Astrocyte (in vitro differentiated cells and primary cell): ENCODE measurements at regions not wholly inside any gene's neighbourhood (a gene's known extent, or its start where the extent isn't known, plus 50 kb on each side); places are given as distances from the start of the nearest gene placed in this dataset.

Experiments used
- DNase-seq: peaks from one replicate; pipeline ENCODE4 v3.0.0-alpha.2; 2010; ENCODE audit warnings: low read depth
- FAIRE-seq: peaks from 2 replicates; lab custom pipeline; 2011; peaks lifted over from hg19 to GRCh38; lab: Jason Lieb, UNC
- H2AFZ ChIP-seq: 2 replicates; pipeline ENCODE4 v1.6.0; 2012; ENCODE audit warnings: low read depth, low read length, inconsistent platforms
- H3K27ac ChIP-seq: 2 replicates; pipeline ENCODE4 v1.5.1; 2011; ENCODE audit warnings: low read depth, low read length, inconsistent platforms
- H3K27me3 ChIP-seq: 2 replicates; pipeline ENCODE4 v1.6.0; 2011; ENCODE audit warnings: low read length, inconsistent platforms; ENCODE audit not compliant: insufficient read depth
- H3K36me3 ChIP-seq: 2 replicates; pipeline ENCODE4 v1.5.1; 2011; ENCODE audit warnings: low read length, inconsistent platforms; ENCODE audit not compliant: insufficient read depth
- H3K4me1 ChIP-seq: 2 replicates; pipeline ENCODE4 v1.5.1; 2011; ENCODE audit warnings: low read length, inconsistent platforms; ENCODE audit not compliant: insufficient read depth
- H3K4me2 ChIP-seq: 2 replicates; pipeline ENCODE4 v1.6.0; 2012; ENCODE audit warnings: low read length, inconsistent platforms
- H3K4me3 ChIP-seq: 2 replicates; pipeline ENCODE4 v1.5.1; 2011; ENCODE audit warnings: low read depth, mild to moderate bottlenecking, low read length, inconsistent platforms; ENCODE audit not compliant: insufficient read depth
- H3K79me2 ChIP-seq: 2 replicates; pipeline ENCODE4 v1.6.0; 2012; ENCODE audit warnings: mild to moderate bottlenecking, low read length, inconsistent platforms; ENCODE audit not compliant: insufficient read depth
- H3K9ac ChIP-seq: 2 replicates; pipeline ENCODE4 v1.6.0; 2012; ENCODE audit warnings: mild to moderate bottlenecking, low read length, inconsistent platforms
- H3K9me3 ChIP-seq: 2 replicates; pipeline ENCODE4 v1.5.1; 2012; ENCODE audit warnings: low read depth, mild to moderate bottlenecking, low read length, inconsistent platforms; ENCODE audit not compliant: insufficient read depth
- H4K20me1 ChIP-seq: 2 replicates; pipeline ENCODE4 v1.6.0; 2012; ENCODE audit warnings: low read length, inconsistent platforms; ENCODE audit not compliant: insufficient read depth
- H3K27ac Mint-ChIP-seq: one replicate; pipeline ENCODE4 v1.8.0; 2021; ENCODE audit warnings: mild to moderate bottlenecking, mixed read lengths; ENCODE audit not compliant: unreplicated experiment
- H3K27me3 Mint-ChIP-seq: one replicate; pipeline ENCODE4 v1.8.0; 2021; ENCODE audit warnings: low read depth, mixed read lengths; ENCODE audit not compliant: unreplicated experiment
- H3K36me3 Mint-ChIP-seq: one replicate; pipeline ENCODE4 v1.8.0; 2021; ENCODE audit warnings: low read depth, mixed read lengths; ENCODE audit not compliant: unreplicated experiment
- H3K4me1 Mint-ChIP-seq: one replicate; pipeline ENCODE4 v1.8.0; 2021; ENCODE audit warnings: low read depth, mixed read lengths; ENCODE audit not compliant: unreplicated experiment
- H3K4me3 Mint-ChIP-seq: one replicate; pipeline ENCODE4 v1.8.0; 2021; ENCODE audit warnings: mild to moderate bottlenecking, moderate library complexity, mixed read lengths; ENCODE audit not compliant: unreplicated experiment
- H3K9me3 Mint-ChIP-seq: one replicate; pipeline ENCODE4 v1.8.0; 2021; ENCODE audit warnings: mild to moderate bottlenecking, mixed read lengths; ENCODE audit not compliant: unreplicated experiment
- EZH2 ChIP-seq: IDR thresholded peaks from 2 replicates; pipeline ENCODE4 v1.6.1; 2012; ENCODE audit warnings: mild to moderate bottlenecking, low read length, inconsistent platforms; ENCODE audit not compliant: insufficient read depth
- TF ChIP-seq, protein P1 (sequence below): IDR thresholded peaks from 2 replicates; pipeline ENCODE4 v1.5.1; 2011; ENCODE audit warnings: low read depth, mild to moderate bottlenecking, inconsistent platforms, low read length, moderate library complexity; ENCODE audit not compliant: insufficient read depth

DNA sequence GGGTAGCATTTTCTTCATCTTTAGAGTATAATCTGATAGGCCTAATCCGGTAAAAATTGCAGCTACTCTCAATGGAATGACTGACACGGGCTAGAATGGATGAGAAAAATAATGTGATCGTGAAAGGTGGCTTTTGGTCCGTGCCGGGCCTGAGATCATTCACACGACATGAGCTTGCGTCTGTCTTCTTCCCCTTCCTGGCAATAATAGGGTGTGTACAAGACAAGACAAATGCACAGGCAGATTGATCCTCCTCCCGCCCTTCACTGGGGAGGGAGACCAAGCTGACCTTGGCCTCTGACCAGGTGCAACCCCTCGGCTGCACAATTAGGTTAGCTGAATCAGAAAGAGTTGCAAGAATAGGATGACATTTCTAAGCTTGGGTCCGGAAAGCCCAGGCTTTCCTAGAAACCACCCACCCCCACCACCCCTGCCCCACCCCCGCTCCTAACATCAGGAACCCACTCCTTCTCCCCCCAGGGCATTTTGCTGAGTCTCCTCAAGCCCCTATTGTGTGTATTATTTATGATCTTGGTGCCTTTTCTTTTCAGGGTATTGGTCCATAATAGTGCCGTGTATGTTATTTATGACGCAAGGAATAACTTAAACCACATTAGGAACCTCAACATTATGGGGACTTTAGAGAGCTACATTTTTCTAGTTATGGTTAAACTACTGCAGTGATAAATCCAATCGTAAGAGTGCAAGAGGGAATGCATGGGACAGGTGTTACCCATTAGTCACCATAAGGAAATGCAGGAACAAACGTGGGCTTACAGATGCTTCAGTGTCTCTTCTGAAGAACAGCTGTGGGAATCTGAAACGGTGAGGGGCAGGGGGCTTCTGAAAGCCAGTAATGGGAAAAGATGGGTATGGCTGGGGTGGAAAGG lies 540.1 kb upstream of the PSMD7 start:
- DNase-seq (no peak), FAIRE-seq (no peak)
- no peaks in the 10 kb centered on the region for H3K27me3 Mint-ChIP-seq
- Histone ChIP-seq H3K4me1 (no peaks in the 10 kb centered on the region), H4K20me1 (no peaks in the 10 kb centered on the region), H3K4me3 (no peak overlapping the region), H3K79me2 (no peaks in the 10 kb centered on the region), H3K27ac (no peak overlapping the region), H3K27me3 (no peaks in the 10 kb centered on the region), H3K36me3 (no peaks in the 10 kb centered on the region), H3K9ac (no peak overlapping the region), H3K9me3 (no peaks in the 10 kb centered on the region), H2AFZ (no peak overlapping the region), H3K4me2 (no peak overlapping the region)
- no peak overlapping the region for H3K4me3 Mint-ChIP-seq
- TF ChIP-seq, protein P1, sequence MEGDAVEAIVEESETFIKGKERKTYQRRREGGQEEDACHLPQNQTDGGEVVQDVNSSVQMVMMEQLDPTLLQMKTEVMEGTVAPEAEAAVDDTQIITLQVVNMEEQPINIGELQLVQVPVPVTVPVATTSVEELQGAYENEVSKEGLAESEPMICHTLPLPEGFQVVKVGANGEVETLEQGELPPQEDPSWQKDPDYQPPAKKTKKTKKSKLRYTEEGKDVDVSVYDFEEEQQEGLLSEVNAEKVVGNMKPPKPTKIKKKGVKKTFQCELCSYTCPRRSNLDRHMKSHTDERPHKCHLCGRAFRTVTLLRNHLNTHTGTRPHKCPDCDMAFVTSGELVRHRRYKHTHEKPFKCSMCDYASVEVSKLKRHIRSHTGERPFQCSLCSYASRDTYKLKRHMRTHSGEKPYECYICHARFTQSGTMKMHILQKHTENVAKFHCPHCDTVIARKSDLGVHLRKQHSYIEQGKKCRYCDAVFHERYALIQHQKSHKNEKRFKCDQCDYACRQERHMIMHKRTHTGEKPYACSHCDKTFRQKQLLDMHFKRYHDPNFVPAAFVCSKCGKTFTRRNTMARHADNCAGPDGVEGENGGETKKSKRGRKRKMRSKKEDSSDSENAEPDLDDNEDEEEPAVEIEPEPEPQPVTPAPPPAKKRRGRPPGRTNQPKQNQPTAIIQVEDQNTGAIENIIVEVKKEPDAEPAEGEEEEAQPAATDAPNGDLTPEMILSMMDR, result no peak
- TF ChIP-seq EZH2, result no peak
- H3K27ac Mint-ChIP-seq, result no peak overlapping the region
- H3K9me3 Mint-ChIP-seq, result peaks cover 11% of the 10 kb centered on the region
- no peaks in the 10 kb centered on the region for H3K36me3 Mint-ChIP-seq
- H3K4me1 Mint-ChIP-seq, result no peaks in the 10 kb centered on the region

DNA sequence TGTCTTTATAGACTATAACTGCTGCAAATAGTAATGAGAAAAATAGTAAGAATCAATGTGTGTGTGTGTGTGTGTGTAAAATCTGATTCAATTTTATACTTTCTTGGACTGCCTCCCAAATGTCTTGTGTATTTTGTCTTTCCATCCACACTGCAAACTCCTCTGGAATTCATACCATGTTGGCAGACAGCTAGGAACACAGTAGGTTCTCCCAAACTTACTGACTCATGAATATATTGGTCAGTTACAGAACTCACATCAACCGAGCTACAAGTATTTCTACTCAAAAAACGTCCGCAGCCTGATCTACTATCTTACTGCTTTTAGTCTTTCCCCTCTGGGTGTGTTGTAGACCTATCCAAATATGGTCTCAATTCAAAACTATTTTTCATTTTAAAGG lies 542.7 kb upstream of the PSMD7 start:
- H2AFZ ChIP-seq, result no peak overlapping the region
- no peak overlapping the region for H3K4me3 ChIP-seq
- no peaks in the 10 kb centered on the region for H3K79me2 ChIP-seq
- no peaks in the 10 kb centered on the region for H3K36me3 Mint-ChIP-seq
- no peaks in the 10 kb centered on the region for H3K36me3 ChIP-seq
- no peak for FAIRE-seq
- H3K4me2 ChIP-seq, result no peak overlapping the region
- H3K9ac ChIP-seq, result no peak overlapping the region
- no peak overlapping the region for H3K27ac Mint-ChIP-seq
- no peaks in the 10 kb centered on the region for H3K4me1 ChIP-seq
- H3K9me3 Mint-ChIP-seq, result peaks cover 4% of the 10 kb centered on the region
- H3K27ac ChIP-seq, result no peak overlapping the region
- no peak overlapping the region for H3K4me3 Mint-ChIP-seq
- no peaks in the 10 kb centered on the region for H4K20me1 ChIP-seq
- TF ChIP-seq, protein P1, result no peak
- no peak for TF ChIP-seq EZH2
- no peaks in the 10 kb centered on the region for H3K4me1 Mint-ChIP-seq
- H3K27me3 Mint-ChIP-seq, result no peaks in the 10 kb centered on the region
- H3K9me3 ChIP-seq, result no peaks in the 10 kb centered on the region
- no peak for DNase-seq
- no peaks in the 10 kb centered on the region for H3K27me3 ChIP-seq

DNA sequence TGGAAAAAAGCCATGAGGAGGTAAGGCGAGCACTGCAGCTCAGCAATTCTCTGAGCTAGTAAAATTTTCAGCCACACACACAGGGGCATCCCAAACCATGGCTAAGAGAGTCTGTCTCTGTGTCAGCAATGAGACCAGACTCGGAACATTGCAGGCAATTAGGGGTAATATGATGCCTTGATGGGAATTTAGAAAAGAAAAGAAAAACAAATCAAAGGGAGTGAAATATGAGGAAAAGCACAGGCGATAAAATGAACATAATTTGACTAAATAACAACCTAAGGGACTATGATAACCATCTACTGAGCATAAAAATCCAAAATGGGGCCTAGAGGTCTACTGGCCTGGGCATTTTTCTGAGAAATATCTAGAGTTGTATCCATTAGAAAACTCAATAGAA lies 546.0 kb upstream of the PSMD7 start:
- Mint-ChIP-seq H3K27ac (no peak overlapping the region), H3K9me3 (peaks cover 3% of the 10 kb centered on the region), H3K36me3 (no peaks in the 10 kb centered on the region), H3K4me1 (no peaks in the 10 kb centered on the region), H3K4me3 (no peak overlapping the region), H3K27me3 (no peaks in the 10 kb centered on the region)
- no peak overlapping the region for H3K27ac ChIP-seq
- no peak overlapping the region for H3K9ac ChIP-seq
- no peaks in the 10 kb centered on the region for H3K36me3 ChIP-seq
- H3K4me1 ChIP-seq, result no peaks in the 10 kb centered on the region
- H2AFZ ChIP-seq, result no peak overlapping the region
- H3K4me2 ChIP-seq, result no peak overlapping the region
- no peaks in the 10 kb centered on the region for H3K79me2 ChIP-seq
- TF ChIP-seq, protein P1, result no peak
- no peak for TF ChIP-seq EZH2
- H3K27me3 ChIP-seq, result no peaks in the 10 kb centered on the region
- H3K4me3 ChIP-seq, result no peak overlapping the region
- no peaks in the 10 kb centered on the region for H3K9me3 ChIP-seq
- H4K20me1 ChIP-seq, result no peaks in the 10 kb centered on the region
- FAIRE-seq, result no peak
- no peak for DNase-seq
